HL-60/S4 treated with retinoic acid at 250 ng/mL for 4 days and 3 days (cell line): ENCODE measurements at regions not wholly inside any gene's neighbourhood (a gene's known extent, or its start where the extent isn't known, plus 50 kb on each side); places are given as distances from the start of the nearest gene placed in this dataset.
"Not testable (repeated sequence)": the region's sequence is repeated elsewhere in the genome, so short reads cannot be mapped to it uniquely, and the experiment has no call there.

ENCODE experiments used
- in situ Hi-C: fragments of 300-500 bp; cut with MboI; formaldehyde crosslinking; loops from 2 replicates; pipeline ENCODE4 v1.7.0; 2022; ENCODE audit warnings: low sequenced_read_pairs

DNA sequence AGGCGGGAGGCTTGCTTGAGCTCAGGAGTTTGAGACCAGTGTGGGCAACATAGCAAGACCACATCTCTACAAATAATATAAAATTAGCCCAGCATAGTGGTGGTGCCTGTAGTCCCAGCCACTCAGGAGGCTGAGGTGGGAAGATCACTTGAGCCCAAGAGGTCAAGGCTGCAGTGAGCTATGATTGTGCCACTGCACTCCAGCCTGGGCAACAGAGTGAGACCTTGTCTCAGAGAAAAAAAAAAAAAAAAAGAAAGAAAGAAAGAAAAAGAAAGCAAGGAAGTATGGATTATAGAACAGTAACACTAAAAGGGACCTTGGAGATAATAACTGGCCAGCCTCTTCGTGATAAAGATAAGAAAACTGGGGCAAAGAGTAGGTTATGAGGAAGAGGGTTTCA lies 130.4 kb downstream of the PLCE1 start:
- in situ Hi-C loops = not testable (repeated sequence)

DNA sequence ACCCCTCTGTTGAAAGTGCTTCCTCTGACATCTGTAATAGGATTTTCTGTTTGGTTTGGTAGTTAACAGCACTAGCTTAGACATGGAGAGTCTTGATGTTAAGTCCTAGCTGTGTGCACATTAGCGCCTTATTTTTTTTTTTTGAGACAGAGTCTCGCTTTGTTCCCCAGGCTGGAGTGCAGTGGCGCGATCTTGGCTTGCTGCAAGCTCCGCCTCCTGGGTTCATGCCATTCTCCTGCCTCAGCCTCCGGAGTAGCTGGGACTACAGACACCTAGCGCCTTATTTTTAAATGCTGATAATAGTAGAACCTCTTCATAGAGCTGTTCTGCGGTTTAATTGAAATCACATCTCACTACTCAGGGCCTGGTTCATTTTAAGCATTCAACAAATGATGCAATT lies 131.5 kb downstream of the PLCE1 start:
- in situ Hi-C loops = not testable (repeated sequence)

DNA sequence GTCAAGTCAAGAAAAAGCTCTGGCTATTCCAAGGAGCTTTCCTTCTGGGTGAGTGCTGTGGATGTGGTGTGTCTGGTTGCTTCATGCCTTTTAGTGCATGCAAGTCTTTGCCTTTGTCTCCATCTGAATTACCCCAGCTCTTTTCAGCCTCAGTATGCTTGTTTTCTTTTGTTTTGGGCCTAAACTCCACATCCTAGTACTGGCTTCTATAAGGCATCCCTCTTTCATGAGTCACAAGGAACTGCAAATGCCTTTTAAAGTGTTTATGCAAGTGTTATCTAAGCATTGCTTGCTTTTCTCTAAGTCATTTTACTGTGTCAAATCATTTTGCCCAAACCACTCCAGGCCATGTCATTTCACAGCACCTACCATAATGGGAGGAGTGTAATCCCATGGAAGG lies 132.1 kb downstream of the PLCE1 start:
- in situ Hi-C loops = no loop called here

DNA sequence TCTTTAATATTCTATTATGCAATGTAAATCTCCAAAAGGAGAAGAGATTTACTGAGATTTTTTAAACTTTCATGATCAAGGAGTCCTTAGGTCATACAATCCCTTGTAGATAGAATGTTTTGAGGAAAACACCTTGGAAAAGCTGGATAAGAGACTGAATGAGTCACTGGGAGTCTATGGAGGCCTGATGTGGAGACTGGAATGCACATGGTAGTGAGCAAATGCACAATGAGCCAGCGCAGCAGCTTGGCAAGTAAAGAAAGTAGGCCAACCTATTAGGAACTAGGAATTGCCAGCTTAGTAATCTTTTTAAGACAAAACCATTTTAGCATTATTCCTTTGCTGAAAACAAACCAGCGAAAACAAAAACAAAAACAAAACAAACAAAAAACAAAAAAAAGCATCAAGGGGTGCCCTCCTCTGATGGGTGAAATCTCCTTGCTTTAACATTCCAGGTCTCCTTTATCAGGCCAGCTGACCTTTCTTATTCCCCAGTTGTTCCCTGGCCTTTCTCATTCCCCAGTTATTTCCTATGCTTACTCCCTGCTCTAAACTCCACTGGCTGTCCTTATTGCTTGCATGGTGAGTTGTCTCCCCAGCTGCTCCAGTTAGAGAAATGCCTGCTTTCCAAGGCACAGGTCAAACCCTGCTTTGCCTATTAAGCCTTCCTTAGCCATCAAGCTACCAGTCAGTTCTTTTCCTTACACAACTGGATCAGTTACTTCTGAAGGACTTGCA lies 135.8 kb downstream of the PLCE1 start:
- in situ Hi-C loops = no loop called here

DNA sequence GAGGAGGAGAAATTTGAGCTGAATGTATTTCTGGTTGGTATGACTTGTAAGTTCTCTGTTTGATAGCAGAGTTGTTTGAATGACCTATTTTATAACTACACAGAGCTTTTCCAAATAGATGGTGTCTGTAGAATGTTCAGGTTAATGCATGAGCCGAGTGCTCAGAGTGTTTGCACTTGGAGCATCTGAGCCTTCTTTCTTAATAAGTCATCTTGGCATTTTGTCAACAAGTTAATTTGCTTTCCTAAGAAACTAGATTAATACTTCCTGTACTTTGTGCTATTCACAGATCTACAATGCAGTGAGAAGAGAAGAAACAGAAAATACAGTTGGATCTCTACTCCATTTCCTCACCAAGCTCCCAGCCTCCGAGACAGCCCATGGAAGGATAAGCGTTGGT lies 138.2 kb downstream of the PLCE1 start:
- in situ Hi-C loops = no loop called here

DNA sequence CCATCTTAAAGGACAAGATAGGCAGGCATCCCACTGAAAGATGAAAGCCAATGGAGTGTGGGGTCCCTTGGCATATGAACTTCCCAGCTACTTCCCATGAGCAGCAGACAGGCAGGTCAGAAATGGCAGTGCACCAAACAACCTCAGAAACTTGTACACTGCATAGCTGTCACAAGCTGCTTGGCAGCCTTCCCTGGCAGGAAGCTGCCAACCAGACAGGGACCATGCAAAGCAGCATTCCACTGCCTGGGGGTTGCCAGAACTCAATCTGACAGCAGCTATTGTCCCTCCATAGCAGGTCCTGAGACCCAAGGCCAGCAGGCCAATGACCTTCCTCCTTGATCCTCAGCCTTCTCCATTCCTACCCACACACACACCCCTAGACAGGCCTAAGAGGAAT lies 139.5 kb downstream of the PLCE1 start:
- in situ Hi-C loops = no loop called here

DNA sequence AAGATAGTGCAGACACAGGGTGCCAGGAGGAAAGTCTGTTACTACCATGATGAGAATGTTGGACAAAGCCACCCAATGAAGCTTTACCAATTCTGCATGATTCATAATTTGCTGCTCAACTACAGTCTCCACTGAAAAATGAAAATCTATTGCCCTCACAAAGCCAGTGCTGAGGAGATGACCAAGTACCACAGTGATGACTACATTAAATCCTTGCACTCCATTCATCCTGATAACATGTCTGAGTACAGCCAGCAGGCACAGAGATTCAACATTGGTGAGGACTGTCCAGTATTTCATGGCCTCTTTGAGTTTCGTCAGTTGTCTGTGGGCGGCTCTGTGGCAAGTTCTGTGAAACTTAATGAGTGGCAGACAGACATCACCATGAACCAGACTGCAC lies 144.0 kb downstream of the PLCE1 start:
- in situ Hi-C loops = no loop called here

DNA sequence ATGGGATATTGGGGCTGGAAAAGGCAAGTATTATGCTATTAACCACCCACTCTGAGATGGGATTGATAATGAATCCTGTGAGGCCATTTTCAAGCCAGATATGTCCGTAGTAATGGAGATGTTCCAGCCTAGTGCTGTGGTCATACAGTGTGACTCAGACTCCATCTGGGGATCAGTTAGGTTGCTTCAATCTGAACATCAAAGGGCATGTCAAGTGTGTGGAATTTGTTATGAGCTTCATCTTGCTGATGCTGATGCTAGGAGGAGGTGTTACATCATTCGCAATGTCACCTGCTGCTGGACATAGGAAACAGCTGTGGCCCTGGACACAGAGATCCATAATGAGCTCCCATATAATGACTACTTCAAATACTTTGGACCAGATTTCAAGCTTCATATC lies 144.7 kb downstream of the PLCE1 start:
- in situ Hi-C loops = no loop called here

DNA sequence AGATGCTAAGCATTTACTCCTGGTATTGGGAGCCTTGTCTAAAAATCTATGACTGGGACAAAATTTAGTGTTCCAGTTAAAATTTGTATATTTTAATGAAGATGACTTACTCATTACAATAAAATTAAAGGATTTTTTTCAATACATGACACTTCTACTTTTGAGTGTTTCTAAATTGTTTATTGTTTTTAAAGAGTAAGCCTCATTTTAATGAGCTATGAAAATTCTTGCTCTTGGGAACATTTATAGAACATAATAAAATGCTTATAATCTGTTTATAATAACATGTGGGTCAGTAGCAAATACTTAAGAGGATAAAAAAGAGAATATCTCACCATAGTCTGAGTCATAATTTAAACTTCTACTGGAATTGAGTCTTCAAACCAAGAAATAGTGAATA lies 149.5 kb downstream of the PLCE1 start:
- in situ Hi-C loops = no loop called here

DNA sequence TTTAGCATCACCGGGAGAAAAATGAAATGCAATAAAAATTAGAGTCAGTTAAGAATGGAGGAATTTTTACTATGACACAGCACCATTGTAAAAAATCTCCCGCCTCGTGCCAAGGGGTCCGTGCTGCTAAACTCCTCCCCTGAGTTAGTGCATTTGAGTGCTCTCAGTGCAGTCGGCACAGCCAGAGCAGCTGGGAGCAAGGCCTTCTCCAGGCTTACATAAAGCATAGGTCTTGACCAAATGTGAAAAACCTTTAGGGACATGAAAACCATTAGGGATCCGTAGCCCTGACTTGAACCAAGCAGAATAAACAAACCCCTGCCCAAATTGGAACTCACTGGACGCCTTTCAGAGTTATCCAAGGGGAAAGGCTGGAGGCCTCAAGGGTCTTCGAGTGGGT lies 152.6 kb downstream of the PLCE1 start:
- in situ Hi-C loops = no loop called here

DNA sequence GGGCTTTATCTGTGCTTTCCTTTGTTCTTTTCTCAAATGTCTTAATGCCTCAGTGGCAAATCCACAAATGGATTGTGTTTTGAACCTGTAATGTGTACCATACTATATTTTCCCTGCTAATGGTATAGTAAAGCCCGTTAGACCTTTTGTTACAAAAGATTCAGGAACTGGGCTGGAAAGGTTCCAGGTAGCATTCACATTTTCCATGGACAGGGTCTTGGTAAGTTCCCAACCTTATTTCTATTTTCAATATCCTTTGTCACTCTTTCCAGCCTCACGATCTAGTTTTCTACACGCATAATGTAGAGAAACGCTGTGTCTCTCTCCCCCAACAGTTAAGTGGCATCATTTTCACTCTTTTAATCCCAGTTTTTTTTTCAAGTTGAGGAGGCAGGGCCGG lies 153.0 kb downstream of the PLCE1 start:
- in situ Hi-C loops = no loop called here

DNA sequence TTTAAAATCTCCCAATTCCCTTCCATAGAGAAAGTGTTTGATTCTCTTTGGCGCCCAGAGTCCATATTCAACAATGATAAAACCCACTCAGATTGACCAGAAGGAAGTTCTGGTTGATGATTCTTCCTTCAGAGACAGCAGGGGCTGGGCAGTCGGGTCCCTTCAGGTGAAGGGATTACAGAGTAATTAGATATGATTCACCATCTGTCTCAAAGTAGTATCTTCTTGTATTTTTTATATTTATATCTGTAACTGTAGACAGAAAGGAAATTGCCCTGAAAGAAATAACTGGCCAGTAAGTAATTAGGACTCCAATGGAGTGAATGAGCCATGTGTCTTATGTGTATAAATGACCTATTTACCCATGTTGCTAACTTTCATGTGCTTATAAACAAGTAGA lies 156.0 kb downstream of the PLCE1 start:
- in situ Hi-C loops = no loop called here

DNA sequence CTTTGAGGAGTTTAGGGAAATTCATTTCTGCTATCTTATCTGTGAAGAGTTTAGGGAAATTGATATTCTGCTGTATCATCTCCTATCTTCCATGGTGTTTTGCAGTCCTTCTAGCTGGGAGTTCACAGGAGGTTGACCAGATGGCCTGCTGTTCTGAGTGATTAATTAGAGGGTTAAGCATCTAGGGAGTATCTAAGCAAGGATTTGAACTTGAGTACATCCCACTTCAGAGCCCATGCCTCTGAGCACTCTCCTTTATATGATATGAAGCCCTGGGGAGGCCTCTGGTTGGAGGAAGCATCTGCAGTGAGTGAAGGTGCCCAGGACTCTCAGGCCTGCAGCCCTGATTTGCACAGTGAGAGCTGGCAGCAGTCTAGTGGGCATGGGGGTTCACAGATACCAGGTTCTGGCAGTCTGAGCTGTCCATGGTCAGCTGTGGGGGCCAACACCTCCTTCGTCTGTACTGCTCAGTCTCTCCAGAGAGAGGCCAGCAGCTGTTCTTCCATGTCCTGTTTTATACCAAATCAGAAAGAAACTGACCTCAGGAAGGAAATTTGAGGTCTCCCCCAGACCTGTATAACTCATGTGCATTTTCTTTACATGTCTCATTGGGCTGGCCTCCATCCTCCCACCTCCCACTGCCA lies 156.9 kb downstream of the PLCE1 start:
- in situ Hi-C loops = no loop called here

DNA sequence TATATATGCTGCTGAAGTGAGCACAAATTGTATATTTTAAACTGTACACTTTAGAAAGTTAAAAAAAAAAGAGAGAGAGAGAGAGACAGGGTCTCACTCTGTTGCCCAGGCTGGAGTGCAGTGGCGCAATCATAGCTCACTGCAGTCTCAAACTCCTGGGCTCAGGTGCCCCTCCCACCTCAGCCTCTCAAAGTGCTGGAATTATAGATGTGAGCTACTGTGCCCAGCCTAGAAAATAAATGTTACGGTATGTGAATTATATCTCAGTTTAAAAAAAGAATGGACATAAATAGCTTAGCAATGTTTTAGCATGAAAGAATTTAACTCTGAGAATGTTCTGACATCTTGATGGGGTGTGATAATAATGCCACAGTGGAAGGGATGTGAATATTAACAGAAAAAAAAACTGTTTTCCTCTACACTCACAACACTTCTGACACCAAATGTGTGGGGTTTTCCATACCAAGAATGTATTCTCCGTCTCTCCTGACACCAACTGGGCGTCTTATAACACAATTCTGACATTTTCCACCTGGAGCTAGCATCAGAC lies 162.1 kb downstream of the PLCE1 start:
- in situ Hi-C loops = no loop called here

DNA sequence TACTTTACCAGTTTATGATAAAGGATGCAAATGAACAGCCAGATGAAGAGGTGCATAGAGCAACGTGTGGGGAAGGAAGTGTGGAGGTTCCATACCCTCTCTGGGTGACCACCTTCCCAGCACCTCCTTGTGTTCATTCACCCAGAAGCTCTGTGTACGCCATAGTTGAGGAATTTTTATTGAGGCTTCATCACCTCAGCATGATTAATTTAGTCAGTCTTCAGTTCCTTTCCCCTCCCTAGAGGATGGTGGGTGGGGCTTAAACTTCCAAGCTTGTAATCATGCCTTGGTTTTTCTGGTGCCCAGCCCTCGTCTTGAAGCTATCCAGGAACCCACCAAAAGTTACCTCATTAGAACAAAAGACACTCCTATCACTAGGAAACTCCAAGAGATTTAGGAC lies 162.7 kb downstream of the PLCE1 start:
- in situ Hi-C loops = no loop called here

DNA sequence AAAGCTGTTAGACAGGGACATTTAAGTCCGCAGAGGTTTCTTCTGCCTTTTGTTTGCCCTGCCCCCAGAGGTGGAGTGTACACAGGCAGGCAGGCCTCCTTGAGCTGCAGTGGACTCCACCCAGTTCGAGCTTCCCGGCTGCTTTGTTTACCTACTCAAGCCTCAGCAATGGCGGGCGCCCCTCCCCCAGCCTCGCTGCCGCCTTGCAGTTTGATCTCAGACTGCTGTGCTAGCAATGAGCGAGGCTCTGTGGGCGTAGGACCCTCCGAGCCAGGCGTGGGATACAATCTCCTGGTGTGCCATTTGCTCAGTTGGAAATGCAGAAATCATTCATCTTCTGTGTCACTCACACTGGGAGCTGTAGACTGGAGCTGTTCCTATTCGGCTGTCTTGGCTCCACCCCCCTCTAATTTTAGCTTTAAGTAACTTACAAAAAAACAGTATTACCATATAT lies 171.5 kb downstream of the PLCE1 start:
- in situ Hi-C loops = not testable (repeated sequence)

DNA sequence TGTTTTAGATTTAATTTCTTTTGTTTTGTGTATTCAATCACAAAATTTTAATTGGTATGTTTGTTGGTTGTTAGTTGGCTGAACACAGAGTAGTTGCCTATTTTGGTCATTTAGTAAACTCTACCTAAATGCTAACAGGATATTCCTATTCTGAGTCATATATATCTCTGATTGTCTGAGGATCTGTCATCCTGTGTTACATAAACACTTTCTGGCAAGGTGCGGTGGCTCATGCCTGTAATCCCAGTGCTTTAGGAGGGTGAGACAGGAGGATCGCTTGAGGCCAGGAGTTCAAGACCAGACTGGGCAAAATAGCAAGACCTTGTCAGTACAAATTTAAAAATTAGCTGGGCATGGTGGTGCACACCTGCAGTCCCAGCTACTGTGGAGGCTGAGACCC lies 178.6 kb downstream of the PLCE1 start:
- in situ Hi-C loops = no loop called here

DNA sequence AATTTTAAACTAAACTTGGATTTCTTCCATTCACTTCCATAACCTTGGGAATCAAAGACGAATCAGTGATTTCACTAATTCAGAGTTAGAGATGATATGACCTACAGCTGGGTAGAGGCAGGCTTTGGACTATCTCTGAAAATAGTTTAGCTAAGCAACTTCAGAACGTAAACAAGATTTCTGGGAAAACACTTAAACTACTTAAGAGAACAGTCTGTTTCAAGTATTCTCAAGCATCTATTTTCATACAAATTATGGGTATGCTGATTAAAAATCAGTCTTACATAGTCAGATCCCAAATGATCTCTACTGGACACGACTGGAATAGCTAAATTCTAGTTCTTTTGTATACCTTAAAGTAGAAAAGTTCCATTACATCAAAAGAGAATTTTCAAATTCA lies 179.9 kb downstream of the PLCE1 start:
- in situ Hi-C loops = no loop called here

DNA sequence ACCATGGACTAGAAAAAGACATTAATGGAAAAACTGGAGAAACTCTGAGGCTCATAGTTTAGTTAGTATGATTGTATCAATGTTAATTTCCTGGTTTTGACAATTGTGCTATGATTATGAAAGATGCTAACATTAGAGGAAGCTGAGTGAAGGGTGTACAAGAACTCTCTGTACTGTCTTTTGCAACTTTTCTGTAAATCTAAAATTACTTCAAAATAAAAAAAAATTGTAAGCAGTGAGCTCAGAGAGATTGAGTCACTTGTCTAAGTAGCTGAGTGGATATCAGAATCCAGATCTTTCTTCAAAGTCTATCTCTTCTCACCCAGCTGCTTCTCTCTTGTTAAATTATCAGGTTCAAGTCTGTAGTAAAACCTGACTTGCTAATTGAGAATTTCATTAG lies 181.1 kb downstream of the PLCE1 start:
- in situ Hi-C loops = no loop called here

DNA sequence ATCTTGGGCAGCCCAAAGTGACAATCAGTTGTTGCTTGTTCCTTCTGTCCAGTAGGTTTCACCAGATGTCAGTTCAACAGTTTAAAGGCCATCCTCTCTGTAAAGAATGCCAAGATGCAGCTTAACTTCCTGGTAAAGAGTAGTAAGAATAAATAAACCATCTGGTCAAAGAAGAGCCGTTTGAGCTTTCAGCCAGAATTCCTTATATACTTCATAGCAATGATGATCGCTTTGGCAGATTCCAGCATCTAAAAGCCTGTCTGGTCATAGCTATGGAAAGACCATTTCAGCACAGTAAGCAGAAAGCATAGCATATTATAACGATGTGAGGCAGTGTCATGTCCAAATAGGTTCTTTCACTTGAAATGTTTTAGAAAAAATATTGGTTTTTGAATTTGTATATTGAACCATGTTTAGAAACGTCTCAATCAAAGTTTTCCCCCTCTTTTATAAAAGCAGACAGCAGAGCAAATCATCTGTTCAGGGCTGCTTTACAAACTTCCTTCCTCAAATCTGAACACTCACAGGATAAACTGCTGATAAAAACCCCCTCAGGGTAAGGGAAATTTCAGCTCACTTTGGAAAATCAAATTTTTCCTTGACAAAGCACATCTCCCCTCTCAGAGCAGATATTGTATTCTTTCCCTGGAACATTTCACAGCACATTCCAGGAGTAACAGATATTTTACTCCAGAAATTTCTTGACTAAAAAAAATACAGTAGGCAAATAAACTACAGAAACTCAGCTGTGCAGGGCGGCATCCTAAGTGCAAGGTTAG lies 184.1 kb downstream of the NOC3L start:
- in situ Hi-C loops = no loop called here

DNA sequence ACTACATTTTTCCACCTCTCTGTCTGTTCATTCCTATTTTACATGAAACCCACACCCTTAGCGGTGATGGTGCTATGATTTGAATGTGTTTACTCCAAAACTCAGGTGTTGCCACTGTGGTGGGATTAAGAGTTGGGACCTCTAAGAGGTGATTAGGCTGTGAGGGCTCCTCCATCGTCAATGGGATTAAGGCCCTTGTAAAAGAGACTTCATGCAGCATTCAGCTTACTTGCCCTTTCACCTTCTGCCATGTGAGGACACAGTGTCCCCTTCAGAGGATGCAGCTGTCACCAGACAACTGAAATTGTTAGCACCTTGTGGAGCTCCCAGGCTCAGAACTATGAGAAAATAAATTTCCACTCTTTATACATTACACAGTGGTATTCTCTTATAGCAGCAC lies 182.2 kb downstream of the NOC3L start:
- in situ Hi-C loops = no loop called here
